SK-N-SH (cell line): ENCODE measurements at regions not wholly inside any gene's neighbourhood (a gene's known extent, or its start where the extent isn't known, plus 50 kb on each side); places are given as distances from the start of the nearest gene placed in this dataset.

Experiments used
- CTCF ChIA-PET: fragments of 300-600, 350-600 bp; formaldehyde crosslinking; extraction: SDS; loops from one replicate; lab custom pipeline; 2021; lab: Yijun Ruan, JAX
- POLR2A ChIA-PET: fragments of 350-600 bp; sonication (Branson Sonifier 250); formaldehyde crosslinking; extraction: SDS; loops from one replicate; lab custom pipeline; 2020; ENCODE audit warnings: antibody characterized with exemption, inconsistent platforms; lab: Yijun Ruan, JAX
- DNase-seq: peaks from one replicate; pipeline ENCODE4 v3.0.0; 2012
- H2AFZ ChIP-seq: fragments of 200-600 bp; sonication (generic); 2 replicates; pipeline ENCODE4 v1.8.1; 2016; ENCODE audit warnings: antibody characterized with exemption, mild to moderate bottlenecking, low read depth
- H3F3A ChIP-seq: fragments of 200-600 bp; sonication (generic); replicated peaks from 2 replicates; pipeline ENCODE3; 2016; ENCODE audit warnings: antibody characterized with exemption, mild to moderate bottlenecking; ENCODE audit not compliant: insufficient read depth
- H3K27ac ChIP-seq, 2 experiments: fragments of 200-500 bp in 1 of 2; fragments of 200-600 bp in 1 of 2; sonication (Bioruptor generic) in 1 of 2; sonication (generic), shearing (Covaris generic) in 1 of 2; 2 replicates each; pipeline versions ENCODE4 v1.5.1 to v1.6.1; 2014 to 2016; ENCODE audit warnings: low read depth in 2 of 2, inconsistent platforms in 1 of 2, low read length in 1 of 2, mild to moderate bottlenecking in 1 of 2, mixed read lengths in 1 of 2
- H3K27me3 ChIP-seq: fragments of 200-600 bp; sonication (generic), shearing (Covaris generic); 2 replicates; pipeline ENCODE4 v1.6.1; 2016; ENCODE audit warnings: mixed run types; ENCODE audit not compliant: insufficient read depth
- H3K36me3 ChIP-seq, 2 experiments: fragments of 200-500 bp in 1 of 2; fragments of 200-600 bp in 1 of 2; sonication (Bioruptor generic) in 1 of 2; sonication (generic) in 1 of 2; replicated peaks in 1 of 2; 2 replicates each; pipeline versions ENCODE3 to v1.5.1; 2014 to 2016; ENCODE audit warnings: low read length in 1 of 2, mild to moderate bottlenecking in 1 of 2; ENCODE audit not compliant: insufficient read depth in 2 of 2, control insufficient read depth in 1 of 2
- H3K4me1 ChIP-seq, 2 experiments: fragments of 200-500 bp in 1 of 2; fragments of 200-600 bp in 1 of 2; sonication (Bioruptor generic) in 1 of 2; sonication (generic), shearing (Covaris generic) in 1 of 2; 2 replicates each; pipeline versions ENCODE4 v1.5.1 to v1.6.1; 2014 to 2016; ENCODE audit warnings: low read depth in 1 of 2, low read length in 1 of 2, mixed run types in 1 of 2; ENCODE audit not compliant: insufficient read depth in 2 of 2, control insufficient read depth in 1 of 2
- H3K4me2 ChIP-seq: fragments of 200-600 bp; sonication (generic), shearing (Covaris generic); 2 replicates; pipeline ENCODE4 v1.6.1; 2017; ENCODE audit warnings: mixed run types
- H3K4me3 ChIP-seq, 2 experiments: fragments of 200-500 bp in 1 of 2; fragments of 200-600 bp in 1 of 2; sonication (Bioruptor generic) in 1 of 2; sonication (generic), shearing (Covaris generic) in 1 of 2; 2 replicates each; pipeline versions ENCODE4 v1.5.1 to v1.8.1; 2014 to 2016; ENCODE audit warnings: low read depth in 2 of 2, inconsistent platforms in 1 of 2, low read length in 1 of 2, mild to moderate bottlenecking in 1 of 2, mixed read lengths in 1 of 2, moderate library complexity in 1 of 2
- H3K79me2 ChIP-seq: fragments of 200-600 bp; sonication (generic); 2 replicates; pipeline ENCODE4 v1.8.1; 2017; ENCODE audit warnings: mild to moderate bottlenecking; ENCODE audit not compliant: insufficient read depth
- H3K9ac ChIP-seq: fragments of 200-600 bp; sonication (generic); 2 replicates; pipeline ENCODE4 v1.6.1; 2017; ENCODE audit warnings: mixed run types
- H3K9me2 ChIP-seq: fragments of 200-600 bp; sonication (generic); 2 replicates; pipeline ENCODE4 v1.6.1; 2017; ENCODE audit warnings: mixed run types
- H3K9me3 ChIP-seq: fragments of 200-600 bp; sonication (generic); 2 replicates; pipeline ENCODE4 v1.6.1; 2017; ENCODE audit warnings: mixed run types, mild to moderate bottlenecking, moderate library complexity
- H4K20me1 ChIP-seq: fragments of 200-600 bp; sonication (generic); 2 replicates; pipeline ENCODE4 v1.6.1; 2017; ENCODE audit warnings: mild to moderate bottlenecking, mixed run types; ENCODE audit not compliant: insufficient read depth
- CHD2 ChIP-seq: fragments of 150-350 bp; IDR thresholded peaks from 2 replicates; pipeline ENCODE4 v1.6.1; 2018; ENCODE audit warnings: low read length; ENCODE audit not compliant: partially characterized antibody
- EP300 ChIP-seq, 2 experiments: IDR thresholded peaks; 2 replicates each; pipeline versions ENCODE4 v1.4.0 to v1.6.1; 2012; ENCODE audit warnings: borderline replicate concordance in 1 of 2, low read depth in 1 of 2, low read length in 1 of 2
- EZH2phosphoT487 ChIP-seq: fragments of 200-600 bp; sonication (generic); IDR thresholded peaks from 2 replicates; pipeline ENCODE4 v1.6.1; 2017; ENCODE audit warnings: low read depth, mixed run types, mild to moderate bottlenecking, antibody characterized with exemption, moderate library complexity, borderline replicate concordance
- FOSL2 ChIP-seq: IDR thresholded peaks from 2 replicates; pipeline ENCODE4 v1.4.0; 2012; ENCODE audit warnings: low read depth, mild to moderate bottlenecking, moderate library complexity, borderline replicate concordance
- GABPA ChIP-seq: IDR thresholded peaks from 2 replicates; pipeline ENCODE4 v1.4.0; 2012; ENCODE audit warnings: low read depth, mild to moderate bottlenecking
- GATA2 ChIP-seq: sonication (generic); formaldehyde crosslinking; IDR thresholded peaks from 2 replicates; pipeline ENCODE4 v1.5.0; 2020; ENCODE audit warnings: mild to moderate bottlenecking, missing genetic modification reagents
- JUND ChIP-seq: IDR thresholded peaks from 2 replicates; pipeline ENCODE4 v1.4.0; 2012
- MEF2A ChIP-seq: IDR thresholded peaks from 2 replicates; pipeline ENCODE4 v1.4.0; 2012; ENCODE audit warnings: low read depth, borderline replicate concordance
- MXI1 ChIP-seq: IDR thresholded peaks from 2 replicates; pipeline ENCODE4 v1.6.1; 2012; ENCODE audit warnings: mild to moderate bottlenecking, low read depth, low read length, improper control_type of control experiment
- NFIC ChIP-seq: IDR thresholded peaks from 2 replicates; pipeline ENCODE4 v1.4.0; 2012; ENCODE audit warnings: borderline replicate concordance
- NRF1 ChIP-seq: IDR thresholded peaks from 2 replicates; pipeline ENCODE4 v1.6.1; 2012; ENCODE audit warnings: low read depth, mild to moderate bottlenecking, low read length
- PBX3 ChIP-seq: IDR thresholded peaks from 2 replicates; pipeline ENCODE4; 2012
- POLR2AphosphoS5 ChIP-seq: IDR thresholded peaks from 2 replicates; pipeline ENCODE4 v1.6.1; 2012; ENCODE audit warnings: low read depth, low read length
- RAD21 ChIP-seq: IDR thresholded peaks from 2 replicates; pipeline ENCODE4 v1.6.1; 2012; ENCODE audit warnings: mild to moderate bottlenecking, low read length
- RXRA ChIP-seq: IDR thresholded peaks from 2 replicates; pipeline ENCODE4 v1.4.0; 2012; ENCODE audit warnings: low read depth, mild to moderate bottlenecking, borderline replicate concordance
- SIN3A ChIP-seq: IDR thresholded peaks from 2 replicates; pipeline ENCODE4 v1.6.1; 2012; ENCODE audit warnings: low read depth, mild to moderate bottlenecking, low read length, moderate library complexity, borderline replicate concordance
- SMC3 ChIP-seq: IDR thresholded peaks from 2 replicates; pipeline ENCODE4 v1.6.1; 2012; ENCODE audit warnings: low read depth, low read length, improper control_type of control experiment
- TCF12 ChIP-seq: IDR thresholded peaks from 2 replicates; pipeline ENCODE4 v1.4.0; 2012
- TEAD4 ChIP-seq: IDR thresholded peaks from 2 replicates; pipeline ENCODE4 v1.4.0; 2012; ENCODE audit warnings: mild to moderate bottlenecking, borderline replicate concordance; ENCODE audit not compliant: insufficient read depth
- YY1 ChIP-seq: IDR thresholded peaks from 2 replicates; pipeline ENCODE4 v1.4.0; 2012; ENCODE audit warnings: low read depth, mild to moderate bottlenecking
- ZBTB33 ChIP-seq: IDR thresholded peaks from 2 replicates; pipeline ENCODE4 v1.4.0; 2012; ENCODE audit warnings: low read depth, borderline replicate concordance
- WGBS: methylation state at CpG from one replicate; pipeline ENCODE4 v1.1.6; 2017; ENCODE audit warnings: low lambda C conversion rate; 5-methylcytosine and 5-hydroxymethylcytosine counted together
- TF ChIP-seq, protein P1 (sequence below): fragments of 200-600 bp; sonication (generic); IDR thresholded peaks from 2 replicates; pipeline ENCODE4 v1.6.1; 2017; ENCODE audit warnings: antibody characterized with exemption, mild to moderate bottlenecking, moderate library complexity
- TF ChIP-seq, protein P2 (sequence below): IDR thresholded peaks from 2 replicates; pipeline ENCODE4 v1.6.1; 2012; ENCODE audit warnings: mild to moderate bottlenecking, low read depth, low read length, moderate library complexity
- TF ChIP-seq, protein P3 (sequence below): IDR thresholded peaks from 2 replicates; pipeline ENCODE4 v1.4.0; 2012; ENCODE audit warnings: low read depth
- TF ChIP-seq, protein P4 (sequence below): IDR thresholded peaks from 2 replicates; pipeline ENCODE4 v1.4.0; 2012; ENCODE audit warnings: low read depth, borderline replicate concordance

DNA sequence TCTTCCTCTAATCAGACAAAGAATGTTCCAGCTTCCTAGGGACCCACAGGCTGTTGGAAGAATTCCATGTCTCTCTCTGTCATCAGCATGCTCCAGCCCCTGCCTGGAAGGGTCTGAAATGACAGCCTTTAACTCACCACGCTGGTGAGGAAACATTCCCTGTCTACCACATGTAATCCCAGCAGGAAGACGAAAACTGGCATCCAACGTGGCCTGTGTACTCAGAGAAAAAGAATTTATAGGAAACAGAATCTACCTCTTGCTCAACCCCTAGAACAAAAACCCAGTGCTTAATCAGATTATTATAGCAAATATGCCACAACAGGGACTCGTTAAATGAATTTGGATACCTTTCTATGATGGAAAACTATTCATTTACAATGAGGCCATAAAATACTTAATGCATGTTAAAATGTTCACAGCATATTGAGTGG is 147.3 kb upstream of the FOXF1 start:
- H3K9ac ChIP-seq: no peak overlapping the region
- ChIA-PET CTCF (no interaction called here), POLR2A (no interaction called here)
- DNase-seq: no peak
- TF ChIP-seq MXI1 (no peak), RAD21 (no peak), NRF1 (no peak), RXRA (no peak), YY1 (no peak), ZBTB33 (no peak), GABPA (no peak), PBX3 (peak; percentile 73), POLR2AphosphoS5 (no peak), CHD2 (no peak), FOSL2 (peak; percentile 28; the same call in 1 of the 2 replicates), TCF12 (peak; percentile 59; the same call in 1 of the 2 replicates), MEF2A (no peak), JUND (no peak; the same call in 1 of the 2 replicates), NFIC (peak; percentile 41), TEAD4 (peak; percentile 31; the same call in 1 of the 2 replicates), SIN3A (peak; percentile 41; the same call in 1 of the 2 replicates), EZH2phosphoT487 (no peak), EP300 (IDR thresholded peaks at IDR 0.05; ENCODE audit: borderline replicate concordance in 1 of 2, low read depth in 1 of 2, low read length in 1 of 2) (peak in 1 of 2 experiments; percentile 58; a peak in 2 of 4 replicates), SMC3 (no peak), GATA2 (no peak)
- TF ChIP-seq, protein P1, sequence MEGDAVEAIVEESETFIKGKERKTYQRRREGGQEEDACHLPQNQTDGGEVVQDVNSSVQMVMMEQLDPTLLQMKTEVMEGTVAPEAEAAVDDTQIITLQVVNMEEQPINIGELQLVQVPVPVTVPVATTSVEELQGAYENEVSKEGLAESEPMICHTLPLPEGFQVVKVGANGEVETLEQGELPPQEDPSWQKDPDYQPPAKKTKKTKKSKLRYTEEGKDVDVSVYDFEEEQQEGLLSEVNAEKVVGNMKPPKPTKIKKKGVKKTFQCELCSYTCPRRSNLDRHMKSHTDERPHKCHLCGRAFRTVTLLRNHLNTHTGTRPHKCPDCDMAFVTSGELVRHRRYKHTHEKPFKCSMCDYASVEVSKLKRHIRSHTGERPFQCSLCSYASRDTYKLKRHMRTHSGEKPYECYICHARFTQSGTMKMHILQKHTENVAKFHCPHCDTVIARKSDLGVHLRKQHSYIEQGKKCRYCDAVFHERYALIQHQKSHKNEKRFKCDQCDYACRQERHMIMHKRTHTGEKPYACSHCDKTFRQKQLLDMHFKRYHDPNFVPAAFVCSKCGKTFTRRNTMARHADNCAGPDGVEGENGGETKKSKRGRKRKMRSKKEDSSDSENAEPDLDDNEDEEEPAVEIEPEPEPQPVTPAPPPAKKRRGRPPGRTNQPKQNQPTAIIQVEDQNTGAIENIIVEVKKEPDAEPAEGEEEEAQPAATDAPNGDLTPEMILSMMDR: no peak
- TF ChIP-seq, protein P2, sequence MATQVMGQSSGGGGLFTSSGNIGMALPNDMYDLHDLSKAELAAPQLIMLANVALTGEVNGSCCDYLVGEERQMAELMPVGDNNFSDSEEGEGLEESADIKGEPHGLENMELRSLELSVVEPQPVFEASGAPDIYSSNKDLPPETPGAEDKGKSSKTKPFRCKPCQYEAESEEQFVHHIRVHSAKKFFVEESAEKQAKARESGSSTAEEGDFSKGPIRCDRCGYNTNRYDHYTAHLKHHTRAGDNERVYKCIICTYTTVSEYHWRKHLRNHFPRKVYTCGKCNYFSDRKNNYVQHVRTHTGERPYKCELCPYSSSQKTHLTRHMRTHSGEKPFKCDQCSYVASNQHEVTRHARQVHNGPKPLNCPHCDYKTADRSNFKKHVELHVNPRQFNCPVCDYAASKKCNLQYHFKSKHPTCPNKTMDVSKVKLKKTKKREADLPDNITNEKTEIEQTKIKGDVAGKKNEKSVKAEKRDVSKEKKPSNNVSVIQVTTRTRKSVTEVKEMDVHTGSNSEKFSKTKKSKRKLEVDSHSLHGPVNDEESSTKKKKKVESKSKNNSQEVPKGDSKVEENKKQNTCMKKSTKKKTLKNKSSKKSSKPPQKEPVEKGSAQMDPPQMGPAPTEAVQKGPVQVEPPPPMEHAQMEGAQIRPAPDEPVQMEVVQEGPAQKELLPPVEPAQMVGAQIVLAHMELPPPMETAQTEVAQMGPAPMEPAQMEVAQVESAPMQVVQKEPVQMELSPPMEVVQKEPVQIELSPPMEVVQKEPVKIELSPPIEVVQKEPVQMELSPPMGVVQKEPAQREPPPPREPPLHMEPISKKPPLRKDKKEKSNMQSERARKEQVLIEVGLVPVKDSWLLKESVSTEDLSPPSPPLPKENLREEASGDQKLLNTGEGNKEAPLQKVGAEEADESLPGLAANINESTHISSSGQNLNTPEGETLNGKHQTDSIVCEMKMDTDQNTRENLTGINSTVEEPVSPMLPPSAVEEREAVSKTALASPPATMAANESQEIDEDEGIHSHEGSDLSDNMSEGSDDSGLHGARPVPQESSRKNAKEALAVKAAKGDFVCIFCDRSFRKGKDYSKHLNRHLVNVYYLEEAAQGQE: peak; percentile 15; the same call in 1 of the 2 replicates
- TF ChIP-seq, protein P3, sequence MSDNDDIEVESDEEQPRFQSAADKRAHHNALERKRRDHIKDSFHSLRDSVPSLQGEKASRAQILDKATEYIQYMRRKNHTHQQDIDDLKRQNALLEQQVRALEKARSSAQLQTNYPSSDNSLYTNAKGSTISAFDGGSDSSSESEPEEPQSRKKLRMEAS: peak; percentile 64
- TF ChIP-seq, protein P4, sequence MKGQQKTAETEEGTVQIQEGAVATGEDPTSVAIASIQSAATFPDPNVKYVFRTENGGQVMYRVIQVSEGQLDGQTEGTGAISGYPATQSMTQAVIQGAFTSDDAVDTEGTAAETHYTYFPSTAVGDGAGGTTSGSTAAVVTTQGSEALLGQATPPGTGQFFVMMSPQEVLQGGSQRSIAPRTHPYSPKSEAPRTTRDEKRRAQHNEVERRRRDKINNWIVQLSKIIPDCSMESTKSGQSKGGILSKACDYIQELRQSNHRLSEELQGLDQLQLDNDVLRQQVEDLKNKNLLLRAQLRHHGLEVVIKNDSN: no peak
- peaks cover 0 to 10% of the 10 kb centered on the region in 2 experiments; a peak in 2 of 4 replicates for H3K4me1 ChIP-seq
- no peaks in the 10 kb centered on the region for H4K20me1 ChIP-seq
- WGBS: 0% methylated on average over 4 of the region's 4 CpGs
- H3K4me3 ChIP-seq: peak overlapping the region in 1 of 2 experiments; percentile 12; a peak in 1 of 4 replicates
- peaks cover 13% of the 10 kb centered on the region; the same call in 1 of the 2 replicates for H3K27me3 ChIP-seq
- peak overlapping the region; percentile 26; the same call in 1 of the 2 replicates for H2AFZ ChIP-seq
- H3K36me3 ChIP-seq: no peaks in the 10 kb centered on the region
- peak overlapping the region in 1 of 2 experiments; percentile 51; a peak in 3 of 4 replicates for H3K27ac ChIP-seq
- no peaks in the 10 kb centered on the region for H3K9me2 ChIP-seq
- H3F3A ChIP-seq: peaks cover 8% of the 10 kb centered on the region
- H3K79me2 ChIP-seq: no peaks in the 10 kb centered on the region
- H3K4me2 ChIP-seq: peak overlapping the region; percentile 51
- H3K9me3 ChIP-seq: no peaks in the 10 kb centered on the region
